NT2/D1 (cell line): ENCODE measurements at regions not wholly inside any gene's neighbourhood (a gene's known extent, or its start where the extent isn't known, plus 50 kb on each side); places are given as distances from the start of the nearest gene placed in this dataset.
"Not testable (repeated sequence)": the region's sequence is repeated elsewhere in the genome, so short reads cannot be mapped to it uniquely, and the experiment has no call there.

Experiments used
- DNase-seq: peaks from one replicate; pipeline ENCODE4 v3.0.0-alpha.2; 2011; ENCODE audit warnings: low read depth, low spot score
- H3K27me3 ChIP-seq: 2 replicates; pipeline ENCODE4 v1.6.0; 2011; ENCODE audit warnings: mild to moderate bottlenecking; ENCODE audit not compliant: insufficient read length, insufficient read depth
- H3K36me3 ChIP-seq: 2 replicates; pipeline ENCODE4 v1.6.1; 2011; ENCODE audit warnings: mild to moderate bottlenecking, low read length, mixed read lengths; ENCODE audit not compliant: insufficient read depth, insufficient read length
- H3K4me1 ChIP-seq: 2 replicates; pipeline ENCODE4 v1.5.1; 2011; ENCODE audit not compliant: insufficient read depth, insufficient read length
- H3K4me3 ChIP-seq: 2 replicates; pipeline ENCODE4 v1.5.1; 2011; ENCODE audit warnings: low read depth; ENCODE audit not compliant: insufficient read length
- H3K9ac ChIP-seq: 2 replicates; pipeline ENCODE4 v1.6.0; 2011; ENCODE audit warnings: low read depth; ENCODE audit not compliant: insufficient read length
- H3K9me3 ChIP-seq: 2 replicates; pipeline ENCODE4 v1.5.1; 2011; ENCODE audit warnings: mild to moderate bottlenecking, low read length; ENCODE audit not compliant: insufficient read depth
- SUZ12 ChIP-seq: IDR thresholded peaks from 2 replicates; pipeline ENCODE4 v1.6.1; 2011; ENCODE audit not compliant: insufficient read length, insufficient read depth; ENCODE audit errors: extremely low read depth
- YY1 ChIP-seq: IDR thresholded peaks from 2 replicates; pipeline ENCODE4 v1.6.1; 2011; ENCODE audit not compliant: insufficient read length, insufficient read depth
- ZNF274 ChIP-seq: IDR thresholded peaks from 2 replicates; pipeline ENCODE4 v1.6.1; 2011; ENCODE audit warnings: mild to moderate bottlenecking, low read depth, low read length

- TF ChIP-seq SUZ12, result no peak
- TF ChIP-seq ZNF274, result no peak
- TF ChIP-seq YY1, result no peak
- Histone ChIP-seq H3K9me3 (peaks cover 1% of the 10 kb centered on the region; the same call in 1 of the 2 replicates), H3K27me3 (no peaks in the 10 kb centered on the region), H3K4me3 (no peak overlapping the region), H3K36me3 (peaks cover 3% of the 10 kb centered on the region), H3K9ac (no peak overlapping the region), H3K4me1 (no peaks in the 10 kb centered on the region)
- DNase-seq, result no peak
Observed at GRCh38 chr14:35174342-35174741, 52.0 kb downstream of the PRORP start.

GRCh38 chr14:35180179-35180578 is 57.8 kb downstream of the PRORP start:
- Histone ChIP-seq H3K4me1 (no peaks in the 10 kb centered on the region), H3K36me3 (peaks cover 5% of the 10 kb centered on the region), H3K9ac (no peak overlapping the region), H3K9me3 (no peaks in the 10 kb centered on the region), H3K27me3 (no peaks in the 10 kb centered on the region), H3K4me3 (no peak overlapping the region)
- no peak for TF ChIP-seq SUZ12
- no peak for TF ChIP-seq YY1
- no peak for TF ChIP-seq ZNF274
- no peak for DNase-seq

- H3K36me3 ChIP-seq, H3K9ac ChIP-seq, H3K4me1 ChIP-seq, DNase-seq, H3K4me3 ChIP-seq, H3K27me3 ChIP-seq, H3K9me3 ChIP-seq: not testable (repeated sequence)
Observed at GRCh38 chr14:35184891-35185290, 62.5 kb downstream of the PRORP start.

GRCh38 chr14:35189422-35189821 is 67.1 kb downstream of the PRORP start:
- H3K36me3 ChIP-seq, result no peaks in the 10 kb centered on the region
- H3K9me3 ChIP-seq, result no peaks in the 10 kb centered on the region
- DNase-seq, result no peak
- H3K9ac ChIP-seq, result no peak overlapping the region
- H3K4me3 ChIP-seq, result no peak overlapping the region
- TF ChIP-seq ZNF274 (no peak), SUZ12 (no peak), YY1 (no peak)
- no peaks in the 10 kb centered on the region for H3K4me1 ChIP-seq
- no peaks in the 10 kb centered on the region for H3K27me3 ChIP-seq

- no peaks in the 10 kb centered on the region for H3K4me1 ChIP-seq
- no peak for DNase-seq
Observed at GRCh38 chr14:35193161-35193560, 70.8 kb downstream of the PRORP start.

GRCh38 chr14:35194183-35194582 is 71.8 kb downstream of the PRORP start:
- not testable (repeated sequence) for H3K27me3 ChIP-seq, DNase-seq, H3K9ac ChIP-seq, H3K4me3 ChIP-seq, H3K9me3 ChIP-seq, H3K36me3 ChIP-seq, H3K4me1 ChIP-seq

More at GRCh38 chr14:35193161-35193560, 70.8 kb downstream of the PRORP start:
- Histone ChIP-seq H3K36me3 (no peaks in the 10 kb centered on the region), H3K9me3 (no peaks in the 10 kb centered on the region), H3K27me3 (no peaks in the 10 kb centered on the region), H3K4me3 (no peak overlapping the region), H3K9ac (no peak overlapping the region)
- TF ChIP-seq ZNF274, result no peak
- no peak for TF ChIP-seq YY1
- no peak for TF ChIP-seq SUZ12

GRCh38 chr14:35196571-35196970 is 74.2 kb downstream of the PRORP start:
- H3K9ac ChIP-seq, result no peak overlapping the region
- no peak overlapping the region for H3K4me3 ChIP-seq
- TF ChIP-seq YY1, result no peak
- no peak for TF ChIP-seq SUZ12
- no peaks in the 10 kb centered on the region for H3K4me1 ChIP-seq
- DNase-seq, result no peak
- no peaks in the 10 kb centered on the region for H3K27me3 ChIP-seq
- no peaks in the 10 kb centered on the region for H3K36me3 ChIP-seq
- no peaks in the 10 kb centered on the region for H3K9me3 ChIP-seq

GRCh38 chr14:35197015-35197414 is 74.7 kb downstream of the PRORP start:
- Histone ChIP-seq H3K36me3 (no peaks in the 10 kb centered on the region), H3K27me3 (no peaks in the 10 kb centered on the region), H3K4me3 (no peak overlapping the region), H3K9me3 (no peaks in the 10 kb centered on the region), H3K4me1 (no peaks in the 10 kb centered on the region), H3K9ac (no peak overlapping the region)
- TF ChIP-seq ZNF274, result no peak
- TF ChIP-seq YY1, result no peak
- TF ChIP-seq SUZ12, result no peak
- no peak for DNase-seq
